HG03175 (cell line): ENCODE measurements at regions not wholly inside any gene's neighbourhood (a gene's known extent, or its start where the extent isn't known, plus 50 kb on each side); places are given as distances from the start of the nearest gene placed in this dataset.

Source experiments
- ATAC-seq: cut with Tn5 transposase; IDR thresholded peaks from one replicate; pipeline ENCODE4 v1.9.1; 2021; ENCODE audit warnings: mild to moderate bottlenecking, moderate library complexity; ENCODE audit not compliant: unreplicated experiment

GRCh38 chr2:122590524-122590923, 835.1 kb downstream of the TSN start:
- ATAC-seq, result no peak

- ATAC-seq, result no peak
Measured at GRCh38 chr2:122595065-122595464, 839.6 kb downstream of the TSN start.

- ATAC-seq, result no peak
Measured at GRCh38 chr2:122596598-122596997, 841.1 kb downstream of the TSN start.

GRCh38 chr2:122598784-122599183, 843.3 kb downstream of the TSN start:
- no peak for ATAC-seq

- ATAC-seq, result no peak
Measured at GRCh38 chr2:122610948-122611609, 855.6 kb downstream of the TSN start.

- no peak for ATAC-seq
Measured at GRCh38 chr2:122622934-122623333, 867.5 kb downstream of the TSN start.

- ATAC-seq, result no peak
Measured at GRCh38 chr2:122627388-122627787, 871.9 kb downstream of the TSN start.

GRCh38 chr2:122634256-122634655, 878.8 kb downstream of the TSN start:
- no peak for ATAC-seq

GRCh38 chr2:122634920-122635319, 879.5 kb downstream of the TSN start:
- no peak for ATAC-seq

- ATAC-seq, result no peak
Measured at GRCh38 chr2:122635686-122636085, 880.2 kb downstream of the TSN start.

- ATAC-seq, result no peak
Measured at GRCh38 chr2:122636097-122636496, 880.6 kb downstream of the TSN start.

- no peak for ATAC-seq
Measured at GRCh38 chr2:122639176-122639575, 883.7 kb downstream of the TSN start.

GRCh38 chr2:122639711-122640110, 884.3 kb downstream of the TSN start:
- ATAC-seq, result no peak

- no peak for ATAC-seq
Measured at GRCh38 chr2:122643725-122644329, 888.4 kb downstream of the TSN start.

GRCh38 chr2:122651236-122651635, 895.8 kb downstream of the TSN start:
- no peak for ATAC-seq

- no peak for ATAC-seq
Measured at GRCh38 chr2:122651780-122652179, 896.3 kb downstream of the TSN start.

GRCh38 chr2:122652670-122653069, 897.2 kb downstream of the TSN start:
- ATAC-seq, result no peak

GRCh38 chr2:122656403-122656802, 901.0 kb downstream of the TSN start:
- no peak for ATAC-seq

- ATAC-seq, result no peak
Measured at GRCh38 chr2:122660786-122661634, 905.6 kb downstream of the TSN start.

GRCh38 chr2:122663620-122664019, 908.2 kb downstream of the TSN start:
- ATAC-seq, result no peak

GRCh38 chr2:122669627-122670026, 914.2 kb downstream of the TSN start:
- ATAC-seq, result no peak

- ATAC-seq, result no peak
Measured at GRCh38 chr2:122670897-122671296, 915.4 kb downstream of the TSN start.
